GM19467 (cell line): ENCODE measurements at regions not wholly inside any gene's neighbourhood (a gene's known extent, or its start where the extent isn't known, plus 50 kb on each side); places are given as distances from the start of the nearest gene placed in this dataset.
A peak's percentile ranks its signal among the peaks of the same experiment; 100 is the strongest.

Experiments
- ATAC-seq: cut with Tn5 transposase; IDR thresholded peaks from one replicate; pipeline ENCODE4 v1.9.1; 2021; ENCODE audit warnings: mild to moderate bottlenecking, moderate library complexity; ENCODE audit not compliant: unreplicated experiment

DNA sequence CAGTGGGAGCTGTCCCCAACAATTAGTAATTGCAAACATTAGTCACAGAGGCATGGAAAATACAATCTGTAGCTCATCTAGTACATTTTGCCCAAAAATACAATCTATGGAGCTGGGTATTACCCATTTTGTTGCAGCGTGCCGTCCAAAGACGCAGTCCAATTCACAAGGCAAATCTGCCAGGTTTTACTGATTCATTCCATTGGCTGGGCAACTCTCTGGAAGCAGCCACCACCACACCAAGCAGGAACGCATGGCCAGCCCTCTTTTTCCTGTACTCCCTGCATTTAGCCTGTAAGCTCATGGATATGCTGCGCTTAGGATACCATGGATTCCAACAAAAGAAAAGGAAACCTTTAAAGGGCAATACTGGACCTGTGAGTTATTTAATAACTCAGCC lies 60.5 kb upstream of the ARRDC4 start:
- no peak for ATAC-seq

DNA sequence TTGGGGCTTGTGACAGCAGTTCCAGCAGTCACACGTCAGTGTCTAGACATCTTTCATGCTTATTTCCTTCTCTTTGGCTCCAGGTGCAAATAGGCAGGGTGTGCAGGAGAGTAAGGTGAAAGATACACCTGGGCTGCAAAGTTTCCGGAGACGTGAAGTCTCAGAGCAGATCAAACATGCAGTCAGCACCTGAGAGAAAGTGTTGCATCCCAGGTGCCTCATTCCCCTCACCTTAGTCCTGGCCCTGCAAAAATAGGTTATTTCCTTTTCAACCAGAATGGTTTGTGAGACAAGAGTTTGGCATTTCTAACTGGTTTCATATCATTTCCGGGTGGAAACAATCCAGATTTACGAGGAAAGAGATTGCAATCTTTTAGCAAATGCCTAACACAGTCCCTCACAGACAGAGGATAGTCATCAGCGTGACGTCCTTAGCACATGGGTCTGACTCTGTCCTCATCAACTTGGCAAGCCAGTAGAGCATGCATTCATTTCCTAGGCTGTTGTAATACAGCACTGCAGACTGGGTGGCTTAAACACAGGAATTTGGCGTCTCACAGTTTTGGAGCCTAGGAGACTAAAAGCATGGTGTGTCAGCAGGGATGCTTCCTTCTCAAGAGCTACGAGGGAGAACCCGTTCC lies 58.2 kb upstream of the ARRDC4 start:
- no peak for ATAC-seq

DNA sequence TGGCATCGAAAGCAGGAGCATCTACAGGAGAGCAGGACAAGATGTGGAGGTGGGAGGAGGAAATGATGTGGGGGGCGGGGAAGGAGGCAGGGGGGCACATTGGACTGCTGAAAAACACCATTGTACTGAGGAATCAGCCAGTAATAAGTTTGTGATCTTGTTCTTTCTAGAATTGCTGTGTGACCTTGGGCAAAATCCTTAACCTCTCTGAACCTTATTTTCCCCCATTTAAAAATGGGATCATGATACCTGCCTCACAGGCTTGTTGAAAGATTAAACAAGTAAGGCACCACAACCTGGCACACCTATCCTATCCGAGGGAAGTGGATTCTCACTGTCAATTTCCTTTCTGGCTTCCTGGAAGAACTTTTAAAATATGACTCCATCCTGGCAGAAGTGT lies 56.9 kb upstream of the ARRDC4 start:
- ATAC-seq: no peak

DNA sequence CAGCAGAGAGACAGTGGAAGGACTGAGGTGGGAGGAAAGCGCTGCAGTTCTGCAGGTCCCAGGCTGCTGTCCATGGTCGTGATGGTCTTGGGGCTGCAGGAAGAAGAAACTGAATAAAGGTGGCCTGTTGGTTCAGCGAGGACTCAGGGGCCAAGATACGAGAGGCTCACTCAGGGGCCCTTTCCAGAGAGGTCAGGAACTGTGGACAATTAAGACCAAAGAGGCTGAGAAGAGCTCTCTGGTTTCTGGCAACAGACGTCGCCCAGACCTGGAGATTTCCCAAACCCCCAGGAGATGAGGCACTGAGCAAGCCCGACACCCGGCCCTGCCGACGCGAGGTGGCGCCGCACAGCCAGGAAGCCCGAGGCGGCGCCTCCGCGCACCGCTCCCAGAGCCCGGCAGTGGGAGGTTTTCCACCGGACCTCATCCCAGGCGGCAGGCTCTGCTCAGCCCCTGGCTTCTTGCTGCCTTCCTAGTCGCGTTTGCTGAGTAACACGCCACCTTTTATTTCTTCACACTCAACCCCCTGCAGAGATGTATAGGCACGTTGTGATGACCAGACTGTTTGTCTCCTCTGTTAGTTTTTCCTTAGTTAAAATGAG lies 56.4 kb upstream of the ARRDC4 start:
- no peak for ATAC-seq

DNA sequence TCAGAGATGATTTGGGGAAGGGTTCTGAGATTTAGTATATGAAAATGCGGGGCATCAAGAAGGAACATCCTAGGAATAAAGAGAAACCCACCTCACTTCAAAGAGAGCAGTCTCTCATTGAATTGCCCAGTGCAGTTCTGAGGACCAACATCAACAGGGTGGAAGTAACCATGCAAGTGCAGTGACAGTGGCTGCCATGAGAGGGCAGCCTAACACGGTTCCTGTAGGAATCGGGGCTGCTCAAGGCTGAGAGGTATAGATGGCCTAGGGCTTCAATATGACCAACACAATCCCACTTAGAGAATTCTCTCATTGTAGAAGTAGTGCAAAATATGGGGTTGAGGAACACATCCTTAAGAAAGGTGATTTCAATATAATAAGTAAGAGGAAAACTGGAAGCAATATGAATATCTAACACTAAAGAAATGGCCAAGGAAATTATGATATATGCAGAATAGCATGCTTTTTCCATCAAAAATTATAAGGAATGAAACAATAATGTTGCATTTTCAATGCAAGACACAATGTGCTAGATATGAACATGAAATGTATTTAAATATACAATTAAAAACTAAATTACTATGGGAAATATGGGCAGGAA lies 51.1 kb upstream of the ARRDC4 start:
- peak; percentile 95 for ATAC-seq
